ENCODE measurements at regions not wholly inside any gene's neighbourhood (a gene's known extent, or its start where the extent isn't known, plus 50 kb on each side); places are given as distances from the start of the nearest gene placed in this dataset.

- no peak overlapping the region for H3K4me3 ChIP-seq (ENCODE audit: low read depth, low read length)
- no peak for DNase-seq (ENCODE audit: low read depth)
- TF ChIP-seq MYC (IDR thresholded peaks at IDR 0.05; ENCODE audit: low read depth, low read length), result no peak
- TF ChIP-seq POLR2A (IDR thresholded peaks at IDR 0.05; ENCODE audit: extremely low read depth, insufficient read length), result no peak
- no peak for TF ChIP-seq MAX (IDR thresholded peaks at IDR 0.05; ENCODE audit: low read depth, low read length)
- TF ChIP-seq CTCF (IDR thresholded peaks at IDR 0.05; ENCODE audit: low read depth, low read length), result no peak
These were observed 119.3 kb downstream of the BEGAIN start for GRCh38 chr14:100467939-100468338.

GRCh38 chr14:100468557-100468956, 118.7 kb downstream of the BEGAIN start:
- TF ChIP-seq POLR2A (IDR thresholded peaks at IDR 0.05; ENCODE audit: extremely low read depth, insufficient read length) (no peak), MAX (IDR thresholded peaks at IDR 0.05; ENCODE audit: low read depth, low read length) (no peak), MYC (IDR thresholded peaks at IDR 0.05; ENCODE audit: low read depth, low read length) (no peak), CTCF (IDR thresholded peaks at IDR 0.05; ENCODE audit: low read depth, low read length) (no peak)
- DNase-seq (ENCODE audit: low read depth), result no peak
- no peak overlapping the region for H3K4me3 ChIP-seq (ENCODE audit: low read depth, low read length)

- no peak for DNase-seq (ENCODE audit: low read depth)
- TF ChIP-seq MAX (IDR thresholded peaks at IDR 0.05; ENCODE audit: low read depth, low read length) (no peak), POLR2A (IDR thresholded peaks at IDR 0.05; ENCODE audit: extremely low read depth, insufficient read length) (no peak), CTCF (IDR thresholded peaks at IDR 0.05; ENCODE audit: low read depth, low read length) (no peak), MYC (IDR thresholded peaks at IDR 0.05; ENCODE audit: low read depth, low read length) (no peak)
- H3K4me3 ChIP-seq (ENCODE audit: low read depth, low read length), result no peak overlapping the region
These were observed 117.3 kb downstream of the BEGAIN start for GRCh38 chr14:100469632-100470522.

GRCh38 chr14:100470523-100470897, 116.7 kb downstream of the BEGAIN start:
- TF ChIP-seq MAX (IDR thresholded peaks at IDR 0.05; ENCODE audit: low read depth, low read length), result no peak
- TF ChIP-seq CTCF (IDR thresholded peaks at IDR 0.05; ENCODE audit: low read depth, low read length), result no peak
- TF ChIP-seq POLR2A (IDR thresholded peaks at IDR 0.05; ENCODE audit: extremely low read depth, insufficient read length), result no peak
- TF ChIP-seq MYC (IDR thresholded peaks at IDR 0.05; ENCODE audit: low read depth, low read length), result no peak
- peak; percentile 10 for DNase-seq (ENCODE audit: low read depth)
- no peak overlapping the region for H3K4me3 ChIP-seq (ENCODE audit: low read depth, low read length)

- TF ChIP-seq CTCF (IDR thresholded peaks at IDR 0.05; ENCODE audit: low read depth, low read length), result no peak
- TF ChIP-seq MYC (IDR thresholded peaks at IDR 0.05; ENCODE audit: low read depth, low read length), result no peak
- TF ChIP-seq POLR2A (IDR thresholded peaks at IDR 0.05; ENCODE audit: extremely low read depth, insufficient read length), result no peak
- TF ChIP-seq MAX (IDR thresholded peaks at IDR 0.05; ENCODE audit: low read depth, low read length), result no peak
- no peak for DNase-seq (ENCODE audit: low read depth)
- no peak overlapping the region for H3K4me3 ChIP-seq (ENCODE audit: low read depth, low read length)
These were observed 115.7 kb downstream of the BEGAIN start for GRCh38 chr14:100471441-100472093.
